GM12878 (cell line): ENCODE measurements at regions not wholly inside any gene's neighbourhood (a gene's known extent, or its start where the extent isn't known, plus 50 kb on each side); places are given as distances from the start of the nearest gene placed in this dataset.

Experiments
- ATAC-seq: fragments of 200-7000 bp; cut with Tn5 transposase; 3 replicates; pipeline ENCODE4 v1.9.1; 2020; ENCODE audit warnings: mild to moderate bottlenecking, moderate library complexity
- BruUV-seq: library from RNA; stranded (reverse); fragments of 400-500 nt; replicated peaks from 2 replicates; lab custom pipeline; 2021; lab: Mats Ljungman, UMichigan
- CTCF ChIA-PET: fragments of 300-600 bp; sonication (Branson Sonifier 250); formaldehyde crosslinking; extraction: SDS; loops from one replicate; lab custom pipeline; 2021; ENCODE audit warnings: inconsistent platforms; lab: Yijun Ruan, JAX
- POLR2A ChIA-PET: fragments of 350-600 bp; formaldehyde crosslinking; extraction: SDS; loops from one replicate; lab custom pipeline; 2021; ENCODE audit warnings: inconsistent platforms; lab: Charles Lee
- RAD21 ChIA-PET: fragments of 300-600 bp; sonication (Branson Sonifier 250); formaldehyde crosslinking; loops from one replicate; lab custom pipeline; 2023; ENCODE audit warnings: antibody characterized with exemption; ENCODE audit not compliant: unreplicated experiment; lab: Charles Lee
- SMC1A ChIA-PET: fragments of 300-600 bp; sonication (Branson Sonifier 250); formaldehyde crosslinking; loops from one replicate; lab custom pipeline; 2023; ENCODE audit not compliant: unreplicated experiment, uncharacterized antibody; lab: Charles Lee
- DNase-seq: peaks from one replicate; pipeline ENCODE4 v3.0.0-alpha.2; 2011; ENCODE audit warnings: low read depth, low spot score
- FAIRE-seq: peaks from 3 replicates; lab custom pipeline; 2011; peaks lifted over from hg19 to GRCh38; lab: Jason Lieb, UNC
- H2AFZ ChIP-seq: 2 replicates; pipeline ENCODE4 v1.6.0; 2011; ENCODE audit warnings: low read depth, low read length, control low read depth; ENCODE audit not compliant: control insufficient read depth
- H3K27ac ChIP-seq: 2 replicates; pipeline ENCODE4 v1.5.1; 2011; ENCODE audit warnings: control low read depth; ENCODE audit not compliant: control insufficient read depth, insufficient read depth
- H3K27me3 ChIP-seq, 2 experiments: replicated peaks in 1 of 2; 2 replicates each; pipeline versions ENCODE4 v1.6.0 to v1.6.1; 2011; ENCODE audit warnings: low read length in 1 of 2; ENCODE audit not compliant: control insufficient read depth in 2 of 2, insufficient read depth in 2 of 2
- H3K36me3 ChIP-seq, 2 experiments: 2 replicates each; pipeline ENCODE4 v1.5.1; 2011; ENCODE audit warnings: low read length in 1 of 2; ENCODE audit not compliant: control insufficient read depth in 2 of 2, insufficient read depth in 2 of 2
- H3K4me1 ChIP-seq: 2 replicates; pipeline ENCODE4 v1.6.1; 2011; ENCODE audit warnings: mild to moderate bottlenecking, low read length, moderate library complexity, mixed read lengths; ENCODE audit not compliant: control insufficient read depth, insufficient read depth
- H3K4me2 ChIP-seq: 2 replicates; pipeline ENCODE4 v1.6.0; 2011; ENCODE audit warnings: control low read depth; ENCODE audit not compliant: control insufficient read depth, insufficient read depth
- H3K4me3 ChIP-seq: fragments of 200-600 bp; sonication (generic); 2 replicates; pipeline ENCODE4 v1.5.1; 2016
- H3K79me2 ChIP-seq: 2 replicates; pipeline ENCODE4 v1.6.0; 2011; ENCODE audit warnings: low read length; ENCODE audit not compliant: control insufficient read depth, insufficient read depth
- H3K9ac ChIP-seq: 2 replicates; pipeline ENCODE4 v1.8.0; 2011; ENCODE audit warnings: low read length, control low read depth, mixed read lengths; ENCODE audit not compliant: control insufficient read depth, insufficient read depth
- H3K9me3 ChIP-seq: replicated peaks from 3 replicates; pipeline ENCODE4 v1.5.1; 2011; ENCODE audit warnings: mild to moderate bottlenecking, low read length; ENCODE audit not compliant: control insufficient read depth, insufficient read depth
- H4K20me1 ChIP-seq: 2 replicates; pipeline ENCODE4 v1.6.0; 2011; ENCODE audit not compliant: control insufficient read depth, insufficient read depth
- BCL11A ChIP-seq: IDR thresholded peaks from 2 replicates; pipeline ENCODE4 v1.6.1; 2011; ENCODE audit warnings: low read depth, low read length
- BCLAF1 ChIP-seq: fragments of 450-650 bp; IDR thresholded peaks from 2 replicates; pipeline ENCODE4 v1.6.1; 2017; ENCODE audit warnings: antibody characterized with exemption, mild to moderate bottlenecking, moderate library complexity
- CBX3 ChIP-seq: fragments of 200-600 bp; sonication (generic); IDR thresholded peaks from 2 replicates; pipeline ENCODE4 v1.6.1; 2016; ENCODE audit warnings: low read depth, borderline replicate concordance
- CREB1 ChIP-seq: IDR thresholded peaks from 2 replicates; pipeline ENCODE4 v1.6.1; 2012; ENCODE audit warnings: low read depth, mild to moderate bottlenecking, inconsistent platforms
- CREM ChIP-seq: IDR thresholded peaks from 2 replicates; pipeline ENCODE4 v1.6.1; 2014; ENCODE audit warnings: antibody characterized with exemption, low read depth
- ETV6 ChIP-seq, 2 experiments: fragments of 450-650 bp in 1 of 2; IDR thresholded peaks in 1 of 2; conservative IDR thresholded peaks in 1 of 2; 2 replicates each; pipeline ENCODE4 v1.6.1; 2014; ENCODE audit warnings: antibody characterized with exemption in 1 of 2, borderline replicate concordance in 1 of 2, low read depth in 1 of 2, mild to moderate bottlenecking in 1 of 2, moderate library complexity in 1 of 2
- IKZF1 ChIP-seq: fragments of 450-650 bp; conservative IDR thresholded peaks from 2 replicates; pipeline ENCODE4 v1.6.1; 2017; ENCODE audit warnings: antibody characterized with exemption, mild to moderate bottlenecking
- MEF2B ChIP-seq: fragments of 450-650 bp; IDR thresholded peaks from 2 replicates; pipeline ENCODE4 v1.6.1; 2018; ENCODE audit warnings: mild to moderate bottlenecking, moderate library complexity; ENCODE audit not compliant: partially characterized antibody, poor library complexity, severe bottlenecking
- NBN ChIP-seq: fragments of 450-650 bp; IDR thresholded peaks from 2 replicates; pipeline ENCODE4 v1.6.1; 2016
- NR2F1 ChIP-seq: fragments of 450-650 bp; conservative IDR thresholded peaks from 2 replicates; pipeline ENCODE4 v1.6.1; 2017; ENCODE audit warnings: mild to moderate bottlenecking
- POLR2A ChIP-seq: IDR thresholded peaks from 2 replicates; pipeline ENCODE4 v1.6.1; 2011; ENCODE audit warnings: low read depth, mild to moderate bottlenecking, low read length
- POLR2AphosphoS2 ChIP-seq: IDR thresholded peaks from 2 replicates; pipeline ENCODE4 v1.6.1; 2011; ENCODE audit warnings: low read depth, mild to moderate bottlenecking, low read length, improper control_type of control experiment, moderate library complexity
- SREBF1 ChIP-seq: IDR thresholded peaks from 2 replicates; pipeline ENCODE4 v1.6.1; 2012; ENCODE audit warnings: mild to moderate bottlenecking, low read length
- STAT1 ChIP-seq: fragments of 450-650 bp; conservative IDR thresholded peaks from 2 replicates; pipeline ENCODE4 v1.6.1; 2014; ENCODE audit warnings: antibody characterized with exemption, mild to moderate bottlenecking
- SUPT20H ChIP-seq: IDR thresholded peaks from 2 replicates; pipeline ENCODE4 v1.6.1; 2011; ENCODE audit warnings: low read depth, mild to moderate bottlenecking, low read length, moderate library complexity, borderline replicate concordance; ENCODE audit not compliant: control insufficient read depth
- ZNF384 ChIP-seq: IDR thresholded peaks from 2 replicates; pipeline ENCODE4 v1.6.1; 2012; ENCODE audit warnings: low read depth, mild to moderate bottlenecking, low read length, improper control_type of control experiment, borderline replicate concordance
- ZSCAN29 ChIP-seq: fragments of 450-650 bp; IDR thresholded peaks from 2 replicates; pipeline ENCODE4 v1.6.1; 2017; ENCODE audit warnings: mild to moderate bottlenecking, moderate library complexity
- WGBS: methylation state at CpG from one replicate; pipeline ENCODE4 v1.1.6; 2016; ENCODE audit warnings: low lambda C conversion rate; ENCODE audit not compliant: insufficient replicate concordance, insufficient coverage; ENCODE audit errors: missing lambda C conversion rate; 5-methylcytosine and 5-hydroxymethylcytosine counted together
- in situ Hi-C: fragments of 300-500 bp; cut with MboI; formaldehyde crosslinking; loops from 9 replicates; pipeline ENCODE4 v1.14.3; 2018; ENCODE audit warnings: mixed read lengths
- intact Hi-C: fragments of 100-400 bp; cut with micrococcal nuclease; formaldehyde crosslinking; loops from one replicate; pipeline ENCODE4 v1.14.2; 2022; ENCODE audit not compliant: unreplicated experiment
- TF ChIP-seq, protein P1 (sequence below): fragments of 450-650 bp; IDR thresholded peaks from 2 replicates; pipeline ENCODE4 v1.6.1; 2017; ENCODE audit warnings: borderline replicate concordance

DNA sequence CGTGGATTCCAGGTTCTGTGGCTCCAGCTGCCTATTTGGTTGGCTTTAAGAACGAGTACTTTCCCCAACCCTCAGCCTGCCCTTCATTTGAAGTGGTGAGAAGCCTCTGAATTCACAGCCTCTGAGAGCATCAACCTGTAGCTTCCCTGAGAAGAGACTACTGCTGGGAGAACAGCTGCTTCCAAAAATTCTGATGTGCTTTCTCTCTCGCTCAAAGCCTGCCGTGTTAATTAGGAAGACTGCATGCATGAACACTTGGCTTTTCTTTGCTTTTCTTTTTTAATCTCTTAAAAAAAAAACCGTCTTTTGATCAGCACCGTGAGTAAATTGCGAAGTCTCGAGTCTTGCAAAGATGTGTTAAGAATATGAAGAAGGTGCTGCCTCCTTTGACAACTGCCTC is 153.4 kb upstream of the MAP1B start:
- Histone ChIP-seq H3K79me2 (no peaks in the 10 kb centered on the region), H3K27me3 (no peaks in the 10 kb centered on the region), H3K4me1 (no peaks in the 10 kb centered on the region), H3K9ac (no peak overlapping the region), H3K27ac (no peak overlapping the region), H3K9me3 (no peaks in the 10 kb centered on the region), H3K4me3 (no peak overlapping the region), H3K36me3 (no peaks in the 10 kb centered on the region), H2AFZ (no peak overlapping the region), H4K20me1 (no peaks in the 10 kb centered on the region)
- FAIRE-seq (no peak), ATAC-seq (no peak)
- ChIA-PET POLR2A (no interaction called here), RAD21 (no interaction called here), SMC1A (no interaction called here), CTCF (no interaction called here)
- WGBS = 47% methylated on average over 8 of the region's 8 CpGs
- intact Hi-C loops = no loop called here
- in situ Hi-C loops = no loop called here
- TF ChIP-seq STAT1 (no peak), ZSCAN29 (no peak), CREB1 (no peak), ZNF384 (no peak), SREBF1 (no peak), POLR2A (no peak), CBX3 (no peak), NBN (no peak)
- TF ChIP-seq, protein P1, sequence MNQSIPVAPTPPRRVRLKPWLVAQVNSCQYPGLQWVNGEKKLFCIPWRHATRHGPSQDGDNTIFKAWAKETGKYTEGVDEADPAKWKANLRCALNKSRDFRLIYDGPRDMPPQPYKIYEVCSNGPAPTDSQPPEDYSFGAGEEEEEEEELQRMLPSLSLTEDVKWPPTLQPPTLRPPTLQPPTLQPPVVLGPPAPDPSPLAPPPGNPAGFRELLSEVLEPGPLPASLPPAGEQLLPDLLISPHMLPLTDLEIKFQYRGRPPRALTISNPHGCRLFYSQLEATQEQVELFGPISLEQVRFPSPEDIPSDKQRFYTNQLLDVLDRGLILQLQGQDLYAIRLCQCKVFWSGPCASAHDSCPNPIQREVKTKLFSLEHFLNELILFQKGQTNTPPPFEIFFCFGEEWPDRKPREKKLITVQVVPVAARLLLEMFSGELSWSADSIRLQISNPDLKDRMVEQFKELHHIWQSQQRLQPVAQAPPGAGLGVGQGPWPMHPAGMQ = no peak
- TF ChIP-seq, all 136 proteins: peak for 0
- BruUV-seq = no TSS peak
- H3K4me2 ChIP-seq = no peak overlapping the region
- no peak for DNase-seq

DNA sequence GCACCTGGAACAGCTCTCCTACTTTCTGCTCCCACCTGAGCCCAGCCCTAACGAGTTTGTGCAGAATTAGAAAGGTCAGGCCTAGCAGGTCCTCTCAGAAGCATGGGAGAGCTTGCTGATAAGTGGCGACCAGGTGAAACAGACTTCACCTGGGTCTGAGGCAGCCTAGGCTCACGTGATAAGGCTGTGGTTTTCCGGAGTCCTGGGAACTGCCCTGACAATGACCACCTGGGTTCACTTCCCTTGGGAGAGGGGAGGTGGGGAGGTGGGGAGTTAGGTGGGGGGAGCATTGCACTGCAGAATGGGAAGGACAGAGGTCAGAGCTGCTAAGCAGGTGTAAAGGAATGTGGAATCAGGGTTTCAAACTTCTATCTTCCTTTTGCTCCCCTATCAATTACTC is 152.9 kb upstream of the MAP1B start:
- Histone ChIP-seq H3K79me2 (no peaks in the 10 kb centered on the region), H2AFZ (no peak overlapping the region), H3K27ac (no peak overlapping the region), H4K20me1 (no peaks in the 10 kb centered on the region), H3K4me1 (no peaks in the 10 kb centered on the region), H3K36me3 (no peaks in the 10 kb centered on the region), H3K4me3 (no peak overlapping the region), H3K9me3 (no peaks in the 10 kb centered on the region), H3K4me2 (no peak overlapping the region), H3K9ac (no peak overlapping the region), H3K27me3 (no peaks in the 10 kb centered on the region)
- FAIRE-seq (no peak), ATAC-seq (no peak), DNase-seq (no peak)
- WGBS = 12% methylated on average over 4 of the region's 4 CpGs
- ChIA-PET CTCF (no interaction called here), RAD21 (no interaction called here), POLR2A (no interaction called here), SMC1A (no interaction called here)
- intact Hi-C loops (no loop called here), in situ Hi-C loops (no loop called here)
- BruUV-seq = no TSS peak
- no peak for TF ChIP-seq ETV6 (conservative IDR thresholded peaks at IDR 0.05 in 1 of 2, IDR thresholded peaks at IDR 0.05 in 1 of 2; ENCODE audit: borderline replicate concordance in 1 of 2, low read depth in 1 of 2)
- TF ChIP-seq BCL11A = no peak
- no peak for TF ChIP-seq SUPT20H
- TF ChIP-seq POLR2AphosphoS2 = no peak
- TF ChIP-seq MEF2B = no peak
- TF ChIP-seq IKZF1 = no peak
- TF ChIP-seq NR2F1 = no peak
- no peak for TF ChIP-seq BCLAF1
- no peak for TF ChIP-seq CREM
